Ovary (tissue), 3 donors: ENCODE measurements at regions not wholly inside any gene's neighbourhood (a gene's known extent, or its start where the extent isn't known, plus 50 kb on each side); places are given as distances from the start of the nearest gene placed in this dataset.

Source experiments
- EP300 ChIP-seq: sonication (generic); formaldehyde crosslinking; IDR thresholded peaks from one replicate; pipeline ENCODE4 v1.6.1; 2017; ENCODE audit warnings: antibody characterized with exemption
- POLR2A ChIP-seq: fragments of 450-650 bp; IDR thresholded peaks from one replicate; pipeline ENCODE4 v1.6.1; 2017; ENCODE audit warnings: antibody characterized with exemption, mild to moderate bottlenecking, moderate library complexity
- TF ChIP-seq, protein P1 (sequence below), 3 donors: fragments of 450-650 bp in 2 of 3; fragments of 200-600 bp in 1 of 3; IDR thresholded peaks; one replicate each; pipeline versions ENCODE4 v1.5.1 to v1.8.0; 2016 to 2022; ENCODE audit warnings: antibody characterized with exemption in 3 of 3, mild to moderate bottlenecking in 1 of 3
- donor health status: DM: no; HTN: no; CAD: no.

DNA sequence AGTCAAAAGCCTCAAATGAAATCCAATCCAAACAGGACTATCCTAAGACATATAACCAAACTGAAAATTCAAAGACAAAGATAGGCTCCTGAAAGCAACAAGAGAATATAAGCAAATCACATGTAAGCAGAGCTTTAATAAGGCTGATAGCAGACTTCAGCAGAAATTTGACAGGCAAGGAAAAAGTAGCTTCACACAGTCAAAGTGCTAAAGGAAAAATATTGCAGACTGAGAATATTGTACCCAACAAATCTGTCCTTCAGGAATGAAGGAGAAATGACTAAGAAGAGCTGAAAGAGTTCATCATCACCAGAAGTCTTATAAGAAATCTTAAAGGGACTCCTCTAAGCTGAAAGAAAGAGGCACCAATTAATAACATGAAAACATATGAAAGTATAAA is 150.0 kb downstream of the EVA1A start:
- no peak for TF ChIP-seq EP300
- TF ChIP-seq, protein P1, sequence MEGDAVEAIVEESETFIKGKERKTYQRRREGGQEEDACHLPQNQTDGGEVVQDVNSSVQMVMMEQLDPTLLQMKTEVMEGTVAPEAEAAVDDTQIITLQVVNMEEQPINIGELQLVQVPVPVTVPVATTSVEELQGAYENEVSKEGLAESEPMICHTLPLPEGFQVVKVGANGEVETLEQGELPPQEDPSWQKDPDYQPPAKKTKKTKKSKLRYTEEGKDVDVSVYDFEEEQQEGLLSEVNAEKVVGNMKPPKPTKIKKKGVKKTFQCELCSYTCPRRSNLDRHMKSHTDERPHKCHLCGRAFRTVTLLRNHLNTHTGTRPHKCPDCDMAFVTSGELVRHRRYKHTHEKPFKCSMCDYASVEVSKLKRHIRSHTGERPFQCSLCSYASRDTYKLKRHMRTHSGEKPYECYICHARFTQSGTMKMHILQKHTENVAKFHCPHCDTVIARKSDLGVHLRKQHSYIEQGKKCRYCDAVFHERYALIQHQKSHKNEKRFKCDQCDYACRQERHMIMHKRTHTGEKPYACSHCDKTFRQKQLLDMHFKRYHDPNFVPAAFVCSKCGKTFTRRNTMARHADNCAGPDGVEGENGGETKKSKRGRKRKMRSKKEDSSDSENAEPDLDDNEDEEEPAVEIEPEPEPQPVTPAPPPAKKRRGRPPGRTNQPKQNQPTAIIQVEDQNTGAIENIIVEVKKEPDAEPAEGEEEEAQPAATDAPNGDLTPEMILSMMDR (IDR thresholded peaks at IDR 0.05), result no peak
- no peak for TF ChIP-seq POLR2A
